SK-N-SH (cell line): ENCODE measurements at regions not wholly inside any gene's neighbourhood (a gene's known extent, or its start where the extent isn't known, plus 50 kb on each side); places are given as distances from the start of the nearest gene placed in this dataset.

Source experiments
- CTCF ChIA-PET: fragments of 300-600, 350-600 bp; formaldehyde crosslinking; extraction: SDS; loops from one replicate; lab custom pipeline; 2021; lab: Yijun Ruan, JAX
- POLR2A ChIA-PET: fragments of 350-600 bp; sonication (Branson Sonifier 250); formaldehyde crosslinking; extraction: SDS; loops from one replicate; lab custom pipeline; 2020; ENCODE audit warnings: antibody characterized with exemption, inconsistent platforms; lab: Yijun Ruan, JAX
- DNase-seq: peaks from one replicate; pipeline ENCODE4 v3.0.0; 2012
- H2AFZ ChIP-seq: fragments of 200-600 bp; sonication (generic); 2 replicates; pipeline ENCODE4 v1.8.1; 2016; ENCODE audit warnings: antibody characterized with exemption, mild to moderate bottlenecking, low read depth
- H3F3A ChIP-seq: fragments of 200-600 bp; sonication (generic); replicated peaks from 2 replicates; pipeline ENCODE3; 2016; ENCODE audit warnings: antibody characterized with exemption, mild to moderate bottlenecking; ENCODE audit not compliant: insufficient read depth
- H3K27ac ChIP-seq, 2 experiments: fragments of 200-500 bp in 1 of 2; fragments of 200-600 bp in 1 of 2; sonication (Bioruptor generic) in 1 of 2; sonication (generic), shearing (Covaris generic) in 1 of 2; 2 replicates each; pipeline versions ENCODE4 v1.5.1 to v1.6.1; 2014 to 2016; ENCODE audit warnings: low read depth in 2 of 2, inconsistent platforms in 1 of 2, low read length in 1 of 2, mild to moderate bottlenecking in 1 of 2, mixed read lengths in 1 of 2
- H3K27me3 ChIP-seq: fragments of 200-600 bp; sonication (generic), shearing (Covaris generic); 2 replicates; pipeline ENCODE4 v1.6.1; 2016; ENCODE audit warnings: mixed run types; ENCODE audit not compliant: insufficient read depth
- H3K36me3 ChIP-seq, 2 experiments: fragments of 200-500 bp in 1 of 2; fragments of 200-600 bp in 1 of 2; sonication (Bioruptor generic) in 1 of 2; sonication (generic) in 1 of 2; replicated peaks in 1 of 2; 2 replicates each; pipeline versions ENCODE3 to v1.5.1; 2014 to 2016; ENCODE audit warnings: low read length in 1 of 2, mild to moderate bottlenecking in 1 of 2; ENCODE audit not compliant: insufficient read depth in 2 of 2, control insufficient read depth in 1 of 2
- H3K4me1 ChIP-seq, 2 experiments: fragments of 200-500 bp in 1 of 2; fragments of 200-600 bp in 1 of 2; sonication (Bioruptor generic) in 1 of 2; sonication (generic), shearing (Covaris generic) in 1 of 2; 2 replicates each; pipeline versions ENCODE4 v1.5.1 to v1.6.1; 2014 to 2016; ENCODE audit warnings: low read depth in 1 of 2, low read length in 1 of 2, mixed run types in 1 of 2; ENCODE audit not compliant: insufficient read depth in 2 of 2, control insufficient read depth in 1 of 2
- H3K4me2 ChIP-seq: fragments of 200-600 bp; sonication (generic), shearing (Covaris generic); 2 replicates; pipeline ENCODE4 v1.6.1; 2017; ENCODE audit warnings: mixed run types
- H3K4me3 ChIP-seq, 2 experiments: fragments of 200-500 bp in 1 of 2; fragments of 200-600 bp in 1 of 2; sonication (Bioruptor generic) in 1 of 2; sonication (generic), shearing (Covaris generic) in 1 of 2; 2 replicates each; pipeline versions ENCODE4 v1.5.1 to v1.8.1; 2014 to 2016; ENCODE audit warnings: low read depth in 2 of 2, inconsistent platforms in 1 of 2, low read length in 1 of 2, mild to moderate bottlenecking in 1 of 2, mixed read lengths in 1 of 2, moderate library complexity in 1 of 2
- H3K79me2 ChIP-seq: fragments of 200-600 bp; sonication (generic); 2 replicates; pipeline ENCODE4 v1.8.1; 2017; ENCODE audit warnings: mild to moderate bottlenecking; ENCODE audit not compliant: insufficient read depth
- H3K9ac ChIP-seq: fragments of 200-600 bp; sonication (generic); 2 replicates; pipeline ENCODE4 v1.6.1; 2017; ENCODE audit warnings: mixed run types
- H3K9me2 ChIP-seq: fragments of 200-600 bp; sonication (generic); 2 replicates; pipeline ENCODE4 v1.6.1; 2017; ENCODE audit warnings: mixed run types
- H3K9me3 ChIP-seq: fragments of 200-600 bp; sonication (generic); 2 replicates; pipeline ENCODE4 v1.6.1; 2017; ENCODE audit warnings: mixed run types, mild to moderate bottlenecking, moderate library complexity
- H4K20me1 ChIP-seq: fragments of 200-600 bp; sonication (generic); 2 replicates; pipeline ENCODE4 v1.6.1; 2017; ENCODE audit warnings: mild to moderate bottlenecking, mixed run types; ENCODE audit not compliant: insufficient read depth
- CHD2 ChIP-seq: fragments of 150-350 bp; IDR thresholded peaks from 2 replicates; pipeline ENCODE4 v1.6.1; 2018; ENCODE audit warnings: low read length; ENCODE audit not compliant: partially characterized antibody
- CTCF ChIP-seq: fragments of 200-600 bp; sonication (generic); IDR thresholded peaks from 2 replicates; pipeline ENCODE4 v1.6.1; 2017; ENCODE audit warnings: antibody characterized with exemption, mild to moderate bottlenecking, moderate library complexity
- EP300 ChIP-seq, 2 experiments: IDR thresholded peaks; 2 replicates each; pipeline versions ENCODE4 v1.4.0 to v1.6.1; 2012; ENCODE audit warnings: borderline replicate concordance in 1 of 2, low read depth in 1 of 2, low read length in 1 of 2
- FOXJ3 ChIP-seq: sonication (generic); formaldehyde crosslinking; IDR thresholded peaks from 2 replicates; pipeline ENCODE4 v1.5.1; 2020; ENCODE audit warnings: mild to moderate bottlenecking, missing genetic modification reagents
- GATA2 ChIP-seq: sonication (generic); formaldehyde crosslinking; IDR thresholded peaks from 2 replicates; pipeline ENCODE4 v1.5.0; 2020; ENCODE audit warnings: mild to moderate bottlenecking, missing genetic modification reagents
- JUND ChIP-seq: IDR thresholded peaks from 2 replicates; pipeline ENCODE4 v1.4.0; 2012
- MXI1 ChIP-seq: IDR thresholded peaks from 2 replicates; pipeline ENCODE4 v1.6.1; 2012; ENCODE audit warnings: mild to moderate bottlenecking, low read depth, low read length, improper control_type of control experiment
- NRF1 ChIP-seq: IDR thresholded peaks from 2 replicates; pipeline ENCODE4 v1.6.1; 2012; ENCODE audit warnings: low read depth, mild to moderate bottlenecking, low read length
- RAD21 ChIP-seq: IDR thresholded peaks from 2 replicates; pipeline ENCODE4 v1.6.1; 2012; ENCODE audit warnings: mild to moderate bottlenecking, low read length
- RCOR1 ChIP-seq: fragments of 150-350 bp; IDR thresholded peaks from 2 replicates; pipeline ENCODE4 v1.6.1; 2017; ENCODE audit warnings: antibody characterized with exemption, low read length
- REST ChIP-seq: IDR thresholded peaks from 2 replicates; pipeline ENCODE4 v1.6.1; 2012; ENCODE audit warnings: mild to moderate bottlenecking, low read depth, low read length, moderate library complexity
- RFX5 ChIP-seq: IDR thresholded peaks from 2 replicates; pipeline ENCODE4 v1.6.1; 2012; ENCODE audit warnings: mild to moderate bottlenecking, improper control_type of control experiment, low read length
- SIN3A ChIP-seq: IDR thresholded peaks from 2 replicates; pipeline ENCODE4 v1.6.1; 2012; ENCODE audit warnings: low read depth, mild to moderate bottlenecking, low read length, moderate library complexity, borderline replicate concordance
- TEAD4 ChIP-seq: IDR thresholded peaks from 2 replicates; pipeline ENCODE4 v1.4.0; 2012; ENCODE audit warnings: mild to moderate bottlenecking, borderline replicate concordance; ENCODE audit not compliant: insufficient read depth
- USF2 ChIP-seq: fragments of 150-350 bp; IDR thresholded peaks from 2 replicates; pipeline ENCODE4 v1.6.1; 2017; ENCODE audit warnings: antibody characterized with exemption, low read length, low read depth, borderline replicate concordance
- WGBS: methylation state at CpG from one replicate; pipeline ENCODE4 v1.1.6; 2017; ENCODE audit warnings: low lambda C conversion rate; 5-methylcytosine and 5-hydroxymethylcytosine counted together

- no peak overlapping the region for H2AFZ ChIP-seq
- no peaks in the 10 kb centered on the region for H3K79me2 ChIP-seq
- no peak overlapping the region for H3K4me3 ChIP-seq
- no peaks in the 10 kb centered on the region for H3K9me3 ChIP-seq
- no peaks in the 10 kb centered on the region for H3K4me1 ChIP-seq
- H3K4me2 ChIP-seq: no peak overlapping the region
- H3K27ac ChIP-seq: no peak overlapping the region
- WGBS: 5% methylated on average over 1 of the region's 1 CpG
- H3K9me2 ChIP-seq: no peaks in the 10 kb centered on the region
- H3K27me3 ChIP-seq: no peaks in the 10 kb centered on the region
- no peaks in the 10 kb centered on the region for H4K20me1 ChIP-seq
- no peaks in the 10 kb centered on the region for H3F3A ChIP-seq
- no peaks in the 10 kb centered on the region for H3K36me3 ChIP-seq
- H3K9ac ChIP-seq: no peak overlapping the region
- POLR2A ChIA-PET: no interaction called here
- TF ChIP-seq RFX5 (no peak), NRF1 (no peak), TEAD4 (no peak), MXI1 (no peak), RAD21 (no peak), GATA2 (CRISPR knock-in tag) (no peak), FOXJ3 (CRISPR knock-in tag) (no peak), CHD2 (no peak), CTCF (no peak), USF2 (no peak), JUND (no peak), RCOR1 (no peak), SIN3A (no peak), EP300 (IDR thresholded peaks at IDR 0.05; ENCODE audit: borderline replicate concordance in 1 of 2, low read depth in 1 of 2, low read length in 1 of 2) (no peak), REST (no peak)
- CTCF ChIA-PET: interaction anchor here (0.7 kb wide), 1 partner anchor 354 kb away, joined by 3 read pairs; no protein-coding TSS in a partner anchor
- DNase-seq: no peak
These were observed 155.6 kb downstream of the PHF2 start for GRCh38 chr9:93731963-93732362.
